Neural cell (in vitro differentiated cells): ENCODE measurements at regions not wholly inside any gene's neighbourhood (a gene's known extent, or its start where the extent isn't known, plus 50 kb on each side); places are given as distances from the start of the nearest gene placed in this dataset.

Source experiments
- H2AFZ ChIP-seq: fragments of 200-600, 300-800 bp; sonication (generic), shearing (Covaris generic); 2 replicates; pipeline ENCODE4 v1.6.0; 2014; ENCODE audit warnings: low read depth, mild to moderate bottlenecking, antibody characterized with exemption, low read length, moderate library complexity
- H3F3A ChIP-seq: fragments of 200-600 bp; shearing (Covaris generic); 2 replicates; pipeline ENCODE4 v1.6.1; 2016; ENCODE audit warnings: mild to moderate bottlenecking, moderate library complexity, mixed read lengths, antibody characterized with exemption, low read length; ENCODE audit not compliant: insufficient read depth, poor library complexity, severe bottlenecking
- H3K27ac ChIP-seq: fragments of 200-600, 300-800 bp; sonication (generic), shearing (Covaris generic); 2 replicates; pipeline ENCODE4 v1.5.1; 2014; ENCODE audit warnings: mild to moderate bottlenecking, low read length, moderate library complexity
- H3K27me3 ChIP-seq: fragments of 300-800, 200-600 bp; sonication (generic), shearing (Covaris generic); 2 replicates; pipeline ENCODE4 v1.6.0; 2014; ENCODE audit warnings: mild to moderate bottlenecking, low read depth, low read length, moderate library complexity; ENCODE audit not compliant: insufficient read depth
- H3K36me3 ChIP-seq: fragments of 300-800, 200-600 bp; sonication (generic), shearing (Covaris generic); 2 replicates; pipeline ENCODE4 v1.5.1; 2014; ENCODE audit warnings: mild to moderate bottlenecking, antibody characterized with exemption, low read length, moderate library complexity; ENCODE audit not compliant: insufficient read depth
- H3K4me2 ChIP-seq: fragments of 300-800, 200-600 bp; sonication (generic), shearing (Covaris generic); 2 replicates; pipeline ENCODE4 v1.6.0; 2014; ENCODE audit warnings: mild to moderate bottlenecking, low read length
- H3K4me3 ChIP-seq: fragments of 300-800, 200-600 bp; sonication (generic), shearing (Covaris generic); 2 replicates; pipeline ENCODE4 v1.5.1; 2014; ENCODE audit warnings: mild to moderate bottlenecking, low read length, moderate library complexity
- H3K79me2 ChIP-seq: fragments of 200-600 bp; shearing (Covaris generic); replicated peaks from 2 replicates; pipeline ENCODE4 v1.6.0; 2014; ENCODE audit warnings: mild to moderate bottlenecking, low read length, moderate library complexity; ENCODE audit not compliant: insufficient read depth
- H3K9ac ChIP-seq: fragments of 300-800, 200-600 bp; sonication (generic), shearing (Covaris generic); 2 replicates; pipeline ENCODE4 v1.6.1; 2016; ENCODE audit warnings: mild to moderate bottlenecking, low read length, mixed read lengths
- H3K9me2 ChIP-seq: fragments of 200-600 bp; shearing (Covaris generic); 2 replicates; pipeline ENCODE4 v1.6.1; 2016; ENCODE audit warnings: mild to moderate bottlenecking, low read length, mixed read lengths; ENCODE audit not compliant: insufficient read depth
- H3K9me3 ChIP-seq: fragments of 200-600, 300-800 bp; sonication (generic), shearing (Covaris generic); 2 replicates; pipeline ENCODE4 v1.6.1; 2016; ENCODE audit warnings: mild to moderate bottlenecking, mixed run types, low read length, moderate library complexity, mixed read lengths
- H4K20me1 ChIP-seq: fragments of 200-600 bp; shearing (Covaris generic); 2 replicates; pipeline ENCODE4 v1.6.1; 2016; ENCODE audit warnings: mild to moderate bottlenecking, mixed run types; ENCODE audit not compliant: insufficient read depth
- EP300 ChIP-seq: fragments of 450-650 bp; conservative IDR thresholded peaks from 2 replicates; pipeline ENCODE4 v1.6.1; 2014; ENCODE audit warnings: antibody characterized with exemption, mild to moderate bottlenecking, moderate library complexity; ENCODE audit not compliant: poor library complexity, severe bottlenecking
- EZH2 ChIP-seq: fragments of 200-600, 300-800 bp; shearing (Covaris generic), sonication (generic); IDR thresholded peaks from 2 replicates; pipeline ENCODE4 v1.6.1; 2014; ENCODE audit warnings: antibody characterized with exemption, low read length, borderline replicate concordance, mild to moderate bottlenecking; ENCODE audit not compliant: insufficient read depth, poor library complexity, severe bottlenecking
- MXI1 ChIP-seq: fragments of 450-650 bp; conservative IDR thresholded peaks from 2 replicates; pipeline ENCODE4 v1.6.1; 2014; ENCODE audit warnings: antibody characterized with exemption, mild to moderate bottlenecking; ENCODE audit not compliant: poor library complexity, severe bottlenecking
- POLR2AphosphoS5 ChIP-seq: IDR thresholded peaks from 2 replicates; pipeline ENCODE4 v1.6.1; 2012
- RAD21 ChIP-seq: fragments of 450-650 bp; conservative IDR thresholded peaks from 2 replicates; pipeline ENCODE4 v1.6.1; 2014; ENCODE audit warnings: antibody characterized with exemption, mild to moderate bottlenecking, moderate library complexity
- SMC3 ChIP-seq: fragments of 450-650 bp; conservative IDR thresholded peaks from 2 replicates; pipeline ENCODE4 v1.6.1; 2014; ENCODE audit warnings: antibody characterized with exemption, mild to moderate bottlenecking, moderate library complexity; ENCODE audit not compliant: poor library complexity
- TAF1 ChIP-seq: IDR thresholded peaks from 2 replicates; pipeline ENCODE4 v1.6.1; 2012; ENCODE audit warnings: low read depth
- TF ChIP-seq, protein P1 (sequence below): IDR thresholded peaks from 2 replicates; pipeline ENCODE4 v1.6.1; 2012; ENCODE audit warnings: borderline replicate concordance
- TF ChIP-seq, protein P2 (sequence below): fragments of 450-650 bp; IDR thresholded peaks from 2 replicates; pipeline ENCODE4 v1.5.1; 2014; ENCODE audit warnings: antibody characterized with exemption, mild to moderate bottlenecking, moderate library complexity; ENCODE audit not compliant: poor library complexity, severe bottlenecking

DNA sequence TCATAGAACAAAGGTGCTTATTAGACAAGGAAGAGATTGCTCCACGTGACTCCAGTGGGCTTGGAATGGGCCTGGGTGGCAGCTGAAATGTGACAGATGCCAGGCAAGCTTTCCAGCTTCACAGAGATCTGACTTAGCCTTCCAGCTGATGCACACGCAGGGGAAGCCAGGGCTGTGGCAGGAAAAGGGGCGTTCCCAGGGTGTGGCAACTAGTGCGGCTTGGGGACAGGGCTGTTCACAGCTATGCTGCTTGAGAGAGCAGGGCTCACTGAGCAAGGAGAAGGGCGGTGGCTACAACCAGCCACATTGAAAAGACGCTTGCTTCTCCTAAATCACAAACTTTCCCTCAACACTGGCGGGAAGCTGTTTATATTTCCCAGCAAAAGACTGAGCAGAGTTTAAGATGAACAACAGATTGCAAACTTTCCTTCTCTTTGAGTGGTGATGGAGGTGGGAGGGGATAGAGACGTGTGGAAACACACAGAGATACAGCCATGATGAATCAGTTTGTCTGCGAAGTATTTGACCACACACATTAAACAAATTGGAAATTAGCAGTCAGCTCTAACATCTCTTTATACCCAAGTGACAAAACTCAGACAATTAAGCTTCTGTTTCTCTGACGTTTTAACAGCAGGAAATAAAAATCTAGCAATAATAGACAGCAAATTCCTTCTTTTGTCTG lies 127.5 kb downstream of the BDH1 start:
- Histone ChIP-seq H3K4me3 (no peak overlapping the region), H3K27ac (no peak overlapping the region), H3K79me2 (no peaks in the 10 kb centered on the region), H2AFZ (no peak overlapping the region), H3K4me2 (no peak overlapping the region), H3K27me3 (no peaks in the 10 kb centered on the region), H3K9me2 (no peaks in the 10 kb centered on the region), H3K36me3 (no peaks in the 10 kb centered on the region), H4K20me1 (no peaks in the 10 kb centered on the region), H3F3A (no peaks in the 10 kb centered on the region), H3K9me3 (no peaks in the 10 kb centered on the region), H3K9ac (no peak overlapping the region)
- TF ChIP-seq MXI1: no peak
- TF ChIP-seq EZH2: no peak
- no peak for TF ChIP-seq RAD21
- TF ChIP-seq TAF1: no peak
- no peak for TF ChIP-seq EP300
- TF ChIP-seq, protein P1, sequence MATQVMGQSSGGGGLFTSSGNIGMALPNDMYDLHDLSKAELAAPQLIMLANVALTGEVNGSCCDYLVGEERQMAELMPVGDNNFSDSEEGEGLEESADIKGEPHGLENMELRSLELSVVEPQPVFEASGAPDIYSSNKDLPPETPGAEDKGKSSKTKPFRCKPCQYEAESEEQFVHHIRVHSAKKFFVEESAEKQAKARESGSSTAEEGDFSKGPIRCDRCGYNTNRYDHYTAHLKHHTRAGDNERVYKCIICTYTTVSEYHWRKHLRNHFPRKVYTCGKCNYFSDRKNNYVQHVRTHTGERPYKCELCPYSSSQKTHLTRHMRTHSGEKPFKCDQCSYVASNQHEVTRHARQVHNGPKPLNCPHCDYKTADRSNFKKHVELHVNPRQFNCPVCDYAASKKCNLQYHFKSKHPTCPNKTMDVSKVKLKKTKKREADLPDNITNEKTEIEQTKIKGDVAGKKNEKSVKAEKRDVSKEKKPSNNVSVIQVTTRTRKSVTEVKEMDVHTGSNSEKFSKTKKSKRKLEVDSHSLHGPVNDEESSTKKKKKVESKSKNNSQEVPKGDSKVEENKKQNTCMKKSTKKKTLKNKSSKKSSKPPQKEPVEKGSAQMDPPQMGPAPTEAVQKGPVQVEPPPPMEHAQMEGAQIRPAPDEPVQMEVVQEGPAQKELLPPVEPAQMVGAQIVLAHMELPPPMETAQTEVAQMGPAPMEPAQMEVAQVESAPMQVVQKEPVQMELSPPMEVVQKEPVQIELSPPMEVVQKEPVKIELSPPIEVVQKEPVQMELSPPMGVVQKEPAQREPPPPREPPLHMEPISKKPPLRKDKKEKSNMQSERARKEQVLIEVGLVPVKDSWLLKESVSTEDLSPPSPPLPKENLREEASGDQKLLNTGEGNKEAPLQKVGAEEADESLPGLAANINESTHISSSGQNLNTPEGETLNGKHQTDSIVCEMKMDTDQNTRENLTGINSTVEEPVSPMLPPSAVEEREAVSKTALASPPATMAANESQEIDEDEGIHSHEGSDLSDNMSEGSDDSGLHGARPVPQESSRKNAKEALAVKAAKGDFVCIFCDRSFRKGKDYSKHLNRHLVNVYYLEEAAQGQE: no peak
- no peak for TF ChIP-seq SMC3
- TF ChIP-seq, protein P2, sequence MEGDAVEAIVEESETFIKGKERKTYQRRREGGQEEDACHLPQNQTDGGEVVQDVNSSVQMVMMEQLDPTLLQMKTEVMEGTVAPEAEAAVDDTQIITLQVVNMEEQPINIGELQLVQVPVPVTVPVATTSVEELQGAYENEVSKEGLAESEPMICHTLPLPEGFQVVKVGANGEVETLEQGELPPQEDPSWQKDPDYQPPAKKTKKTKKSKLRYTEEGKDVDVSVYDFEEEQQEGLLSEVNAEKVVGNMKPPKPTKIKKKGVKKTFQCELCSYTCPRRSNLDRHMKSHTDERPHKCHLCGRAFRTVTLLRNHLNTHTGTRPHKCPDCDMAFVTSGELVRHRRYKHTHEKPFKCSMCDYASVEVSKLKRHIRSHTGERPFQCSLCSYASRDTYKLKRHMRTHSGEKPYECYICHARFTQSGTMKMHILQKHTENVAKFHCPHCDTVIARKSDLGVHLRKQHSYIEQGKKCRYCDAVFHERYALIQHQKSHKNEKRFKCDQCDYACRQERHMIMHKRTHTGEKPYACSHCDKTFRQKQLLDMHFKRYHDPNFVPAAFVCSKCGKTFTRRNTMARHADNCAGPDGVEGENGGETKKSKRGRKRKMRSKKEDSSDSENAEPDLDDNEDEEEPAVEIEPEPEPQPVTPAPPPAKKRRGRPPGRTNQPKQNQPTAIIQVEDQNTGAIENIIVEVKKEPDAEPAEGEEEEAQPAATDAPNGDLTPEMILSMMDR: no peak
- TF ChIP-seq POLR2AphosphoS5: no peak

DNA sequence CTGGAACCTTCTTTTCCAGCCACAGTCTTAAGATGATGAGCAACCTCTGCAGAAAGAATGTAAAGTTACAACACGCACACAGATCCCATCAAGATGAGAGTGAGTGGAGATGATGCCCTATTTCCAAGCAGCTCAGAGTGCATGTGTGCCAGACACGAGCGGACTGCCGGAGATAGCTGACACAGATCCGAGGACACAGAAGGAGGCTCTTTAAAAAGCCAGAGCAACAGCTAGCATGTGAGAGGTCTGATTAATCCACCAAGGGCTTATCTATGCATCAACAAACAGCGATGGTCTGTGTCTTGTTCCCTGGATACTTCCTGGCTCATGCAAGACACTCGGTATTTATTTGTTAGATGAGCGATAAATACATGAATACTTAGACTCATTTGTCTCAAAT lies 128.6 kb upstream of the DLG1 start:
- Histone ChIP-seq H3K9me2 (no peaks in the 10 kb centered on the region), H3K9ac (no peak overlapping the region), H3K27ac (no peak overlapping the region), H4K20me1 (no peaks in the 10 kb centered on the region), H3K9me3 (no peaks in the 10 kb centered on the region), H3K79me2 (no peaks in the 10 kb centered on the region), H3F3A (no peaks in the 10 kb centered on the region), H3K27me3 (no peaks in the 10 kb centered on the region), H3K4me3 (no peak overlapping the region), H3K4me2 (no peak overlapping the region), H3K36me3 (no peaks in the 10 kb centered on the region), H2AFZ (no peak overlapping the region)
- TF ChIP-seq MXI1 (no peak), EZH2 (no peak), RAD21 (no peak), TAF1 (no peak), SMC3 (no peak), POLR2AphosphoS5 (no peak), EP300 (no peak)
- TF ChIP-seq, protein P2: no peak
- TF ChIP-seq, protein P1: no peak
